ENCODE measurements at regions not wholly inside any gene's neighbourhood (a gene's known extent, or its start where the extent isn't known, plus 50 kb on each side); places are given as distances from the start of the nearest gene placed in this dataset.

DNA sequence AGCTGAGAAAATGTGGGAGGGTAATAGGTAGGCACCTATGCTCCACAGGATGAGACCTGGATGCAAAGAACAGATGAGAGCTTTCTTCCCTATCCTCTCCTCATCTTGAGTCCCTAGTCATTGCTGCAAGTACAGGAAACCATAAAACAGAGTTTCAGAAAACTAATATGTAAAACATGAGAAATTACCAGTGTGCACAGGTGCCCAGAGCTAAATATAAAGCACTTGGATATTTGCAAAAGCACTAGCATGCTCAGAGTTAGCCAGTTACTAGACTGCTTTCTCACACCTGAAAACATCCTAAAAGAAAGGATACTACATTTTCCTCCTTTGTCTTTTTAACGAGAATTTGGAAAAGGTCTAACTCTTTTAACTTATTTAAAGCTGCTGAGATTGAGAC lies 324.3 kb downstream of the DAD1 start:
- TF ChIP-seq GATA3 (IDR thresholded peaks at IDR 0.05; ENCODE audit: low read depth, low read length) (no peak), GATA2 (IDR thresholded peaks at IDR 0.05; ENCODE audit: low read depth, low read length) (no peak)
